ENCODE measurements at regions not wholly inside any gene's neighbourhood (a gene's known extent, or its start where the extent isn't known, plus 50 kb on each side); places are given as distances from the start of the nearest gene placed in this dataset.
"Not testable (repeated sequence)": the region's sequence is repeated elsewhere in the genome, so short reads cannot be mapped to it uniquely, and the experiment has no call there.

DNA sequence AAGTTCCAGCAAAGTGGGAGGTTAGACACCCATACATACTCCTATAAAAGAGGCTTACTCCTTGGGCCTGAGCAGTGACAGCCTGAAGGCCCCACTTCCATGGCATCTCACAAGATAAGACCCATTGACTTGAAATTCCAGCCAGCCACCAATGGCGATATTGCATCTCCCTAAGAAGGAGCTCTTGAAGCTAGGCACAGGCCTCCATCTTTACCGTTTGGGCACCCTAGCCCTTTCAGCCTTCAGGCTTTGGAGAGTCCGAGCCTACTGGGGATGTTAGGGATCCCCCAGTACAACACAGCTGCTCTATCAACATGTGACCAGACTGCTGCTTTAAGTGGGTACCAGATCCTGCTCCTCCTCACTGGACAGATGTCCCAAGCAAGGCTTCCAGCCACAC is 189.5 kb downstream of the MAGEE1 start:
- ATAC-seq (no peak), DNase-seq (no peak)
- H3K79me2 ChIP-seq (ENCODE audit: low read length) = no peaks in the 10 kb centered on the region
- no TSS peak for BruUV-seq (replicated peaks)
- H2AFZ ChIP-seq (ENCODE audit: low read length) = no peak overlapping the region
- no peak for TF ChIP-seq CTCF (conservative IDR thresholded peaks at IDR 0.05; ENCODE audit: low read depth, low read length)
- no peak for TF ChIP-seq EZH2 (IDR thresholded peaks at IDR 0.05; ENCODE audit: low read length, unreplicated experiment)
- no peak for TF ChIP-seq EZH2phosphoT487 (IDR thresholded peaks at IDR 0.05; ENCODE audit: borderline replicate concordance, low read length)
- ChIA-PET CTCF (no interaction called here), POLR2A (ENCODE audit: unreplicated experiment) (no interaction called here)
- intact Hi-C loops (cut with micrococcal nuclease) = no loop called here
- no peak overlapping the region for H3K9ac ChIP-seq (ENCODE audit: low read length)
- H3K36me3 ChIP-seq (ENCODE audit: low read depth, low read length) = no peaks in the 10 kb centered on the region
- H3K4me1 ChIP-seq (ENCODE audit: insufficient read depth, low read length) = no peaks in the 10 kb centered on the region
- H3K27me3 ChIP-seq (ENCODE audit: low read length) = no peaks in the 10 kb centered on the region
- no peaks in the 10 kb centered on the region for H3K9me3 ChIP-seq (ENCODE audit: low read length)
- H3K27ac ChIP-seq (ENCODE audit: low read length) = no peak overlapping the region
- H3K4me2 ChIP-seq (ENCODE audit: low read length) = no peak overlapping the region
- no peak overlapping the region for H3K4me3 ChIP-seq (ENCODE audit: low read length)
- H3K9me2 ChIP-seq (replicated peaks; ENCODE audit: low read length) = no peaks in the 10 kb centered on the region
- H3F3A ChIP-seq (ENCODE audit: low read length, unreplicated experiment) = no peaks in the 10 kb centered on the region
- H4K20me1 ChIP-seq (ENCODE audit: low read length) = no peaks in the 10 kb centered on the region

- BruUV-seq (replicated peaks) = no TSS peak
- no peaks in the 10 kb centered on the region for H3K27me3 ChIP-seq (ENCODE audit: low read length)
- CTCF ChIA-PET = no interaction called here
- no peaks in the 10 kb centered on the region for H4K20me1 ChIP-seq (ENCODE audit: low read length)
- POLR2A ChIA-PET (ENCODE audit: unreplicated experiment) = no interaction called here
- no peaks in the 10 kb centered on the region for H3F3A ChIP-seq (ENCODE audit: low read length, unreplicated experiment)
- no peak for TF ChIP-seq EZH2phosphoT487 (IDR thresholded peaks at IDR 0.05; ENCODE audit: borderline replicate concordance, low read length)
- TF ChIP-seq CTCF (conservative IDR thresholded peaks at IDR 0.05; ENCODE audit: low read depth, low read length) = no peak
- no peak for TF ChIP-seq EZH2 (IDR thresholded peaks at IDR 0.05; ENCODE audit: low read length, unreplicated experiment)
- no peaks in the 10 kb centered on the region for H3K9me3 ChIP-seq (ENCODE audit: low read length)
- no peak overlapping the region for H2AFZ ChIP-seq (ENCODE audit: low read length)
- H3K4me1 ChIP-seq (ENCODE audit: insufficient read depth, low read length) = no peaks in the 10 kb centered on the region
- no peaks in the 10 kb centered on the region for H3K9me2 ChIP-seq (replicated peaks; ENCODE audit: low read length)
- H3K4me3 ChIP-seq (ENCODE audit: low read length) = no peak overlapping the region
- no peak overlapping the region for H3K27ac ChIP-seq (ENCODE audit: low read length)
- H3K4me2 ChIP-seq (ENCODE audit: low read length) = no peak overlapping the region
- intact Hi-C loops (cut with micrococcal nuclease) = no loop called here
- ATAC-seq (no peak), DNase-seq (no peak)
- H3K9ac ChIP-seq (ENCODE audit: low read length) = no peak overlapping the region
- H3K36me3 ChIP-seq (ENCODE audit: low read depth, low read length) = no peaks in the 10 kb centered on the region
- H3K79me2 ChIP-seq (ENCODE audit: low read length) = no peaks in the 10 kb centered on the region
Observed at GRCh38 chrX:76643590-76643989, 216.1 kb downstream of the MAGEE1 start.

DNA sequence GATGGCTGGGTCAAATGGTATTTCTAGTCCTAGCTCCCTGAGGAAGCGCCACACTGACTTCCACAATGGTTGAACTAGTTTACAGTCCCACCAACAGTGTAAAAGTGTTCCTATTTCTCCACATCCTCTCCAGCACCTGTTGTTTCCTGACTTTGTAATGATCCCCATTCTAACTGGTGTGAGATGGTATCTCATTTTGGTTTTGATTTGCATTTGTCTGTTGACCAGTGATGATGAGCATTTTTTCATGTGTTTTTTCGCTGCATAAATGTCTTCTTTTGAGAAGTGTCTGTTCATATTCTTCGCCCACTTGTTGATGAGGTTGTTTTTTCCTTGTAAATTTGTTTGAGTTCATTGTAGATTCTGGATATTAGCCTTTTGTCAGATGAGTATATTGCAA is 223.9 kb downstream of the MAGEE1 start:
- POLR2A ChIA-PET (ENCODE audit: unreplicated experiment); H3K9me2 ChIP-seq (replicated peaks; ENCODE audit: low read length); H3K79me2 ChIP-seq (ENCODE audit: low read length); DNase-seq; H3K9ac ChIP-seq (ENCODE audit: low read length); H3K27me3 ChIP-seq (ENCODE audit: low read length); ATAC-seq; H3K9me3 ChIP-seq (ENCODE audit: low read length); H2AFZ ChIP-seq (ENCODE audit: low read length); H3K4me3 ChIP-seq (ENCODE audit: low read length); CTCF ChIA-PET; BruUV-seq (replicated peaks); H3K27ac ChIP-seq (ENCODE audit: low read length); H3F3A ChIP-seq (ENCODE audit: low read length, unreplicated experiment); H3K4me1 ChIP-seq (ENCODE audit: insufficient read depth, low read length); intact Hi-C loops (cut with micrococcal nuclease); H3K4me2 ChIP-seq (ENCODE audit: low read length); H4K20me1 ChIP-seq (ENCODE audit: low read length); H3K36me3 ChIP-seq (ENCODE audit: low read depth, low read length): not testable (repeated sequence)
